ENCODE measurements at regions not wholly inside any gene's neighbourhood (a gene's known extent, or its start where the extent isn't known, plus 50 kb on each side); places are given as distances from the start of the nearest gene placed in this dataset.
"Not testable (repeated sequence)": the region's sequence is repeated elsewhere in the genome, so short reads cannot be mapped to it uniquely, and the experiment has no call there.

GRCh38 chr9:85302938-85303756, 438.6 kb downstream of the AGTPBP1 start:
- H3K27me3 ChIP-seq (ENCODE audit: low read length): 0 out of 2 replicates have a peak, but pooled peaks cover 2% of the 10 kb centered on the region
- no peak overlapping the region for H2AFZ ChIP-seq (ENCODE audit: low read depth, low read length, severe bottlenecking)
- TF ChIP-seq CTCF (IDR thresholded peaks at IDR 0.05; ENCODE audit: insufficient read depth, low read length, poor library complexity, severe bottlenecking): no peak
- TF ChIP-seq EZH2phosphoT487 (conservative IDR thresholded peaks at IDR 0.05; ENCODE audit: low read length): no peak
- H3K9me3 ChIP-seq (ENCODE audit: insufficient read depth, low read length): no peaks in the 10 kb centered on the region
- no peaks in the 10 kb centered on the region for H4K20me1 ChIP-seq (ENCODE audit: low read depth, low read length)
- H3K36me3 ChIP-seq (ENCODE audit: low read length): no peaks in the 10 kb centered on the region
- no peaks in the 10 kb centered on the region for H3K9me2 ChIP-seq (replicated peaks; ENCODE audit: insufficient read depth, low read length)
- no peak overlapping the region for H3K4me3 ChIP-seq (ENCODE audit: insufficient read depth, low read length, poor library complexity, severe bottlenecking)
- no peak overlapping the region for H3K27ac ChIP-seq (ENCODE audit: low read depth, low read length)
- no peaks in the 10 kb centered on the region for H3F3A ChIP-seq (ENCODE audit: insufficient read depth)
- no peak overlapping the region for H3K9ac ChIP-seq (ENCODE audit: low read length)
- no peak overlapping the region for H3K4me2 ChIP-seq (ENCODE audit: low read depth, low read length, poor library complexity, severe bottlenecking)
- H3K79me2 ChIP-seq (ENCODE audit: insufficient read depth, low read length): no peaks in the 10 kb centered on the region

DNA sequence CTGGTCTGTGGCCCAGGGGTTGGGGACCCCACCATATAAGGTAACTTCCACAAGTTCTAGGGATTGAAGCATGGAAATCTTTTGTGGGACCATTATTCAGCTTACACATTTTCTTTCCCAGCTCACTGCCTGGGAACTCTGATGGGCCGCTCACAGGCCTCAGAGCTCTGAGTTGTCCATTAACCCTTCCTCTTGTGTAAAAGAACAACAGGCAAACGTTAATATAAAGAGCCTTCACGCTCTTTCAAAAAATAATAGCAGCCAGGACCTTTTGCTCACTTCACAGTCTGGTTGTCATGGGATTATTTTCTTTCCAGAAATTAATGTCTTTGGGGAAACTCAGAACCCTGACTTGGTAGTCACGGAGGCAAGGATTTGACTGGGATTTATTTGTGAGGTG, 443.3 kb downstream of the AGTPBP1 start:
- H3K27ac ChIP-seq (ENCODE audit: low read depth, low read length): no peak overlapping the region
- H3F3A ChIP-seq (ENCODE audit: insufficient read depth): no peaks in the 10 kb centered on the region
- no peak overlapping the region for H3K9ac ChIP-seq (ENCODE audit: low read length)
- no peak overlapping the region for H3K4me2 ChIP-seq (ENCODE audit: low read depth, low read length, poor library complexity, severe bottlenecking)
- H3K27me3 ChIP-seq (ENCODE audit: low read length): no peaks in the 10 kb centered on the region
- TF ChIP-seq CTCF (IDR thresholded peaks at IDR 0.05; ENCODE audit: insufficient read depth, low read length, poor library complexity, severe bottlenecking): no peak
- no peak for TF ChIP-seq EZH2phosphoT487 (conservative IDR thresholded peaks at IDR 0.05; ENCODE audit: low read length)
- H4K20me1 ChIP-seq (ENCODE audit: low read depth, low read length): no peaks in the 10 kb centered on the region
- no peaks in the 10 kb centered on the region for H3K79me2 ChIP-seq (ENCODE audit: insufficient read depth, low read length)
- no peak overlapping the region for H2AFZ ChIP-seq (ENCODE audit: low read depth, low read length, severe bottlenecking)
- H3K9me2 ChIP-seq (replicated peaks; ENCODE audit: insufficient read depth, low read length): no peaks in the 10 kb centered on the region
- H3K9me3 ChIP-seq (ENCODE audit: insufficient read depth, low read length): no peaks in the 10 kb centered on the region
- H3K4me3 ChIP-seq (ENCODE audit: insufficient read depth, low read length, poor library complexity, severe bottlenecking): no peak overlapping the region
- H3K36me3 ChIP-seq (ENCODE audit: low read length): no peaks in the 10 kb centered on the region

- H3K27me3 ChIP-seq (ENCODE audit: low read length); H3K79me2 ChIP-seq (ENCODE audit: insufficient read depth, low read length); H3F3A ChIP-seq (ENCODE audit: insufficient read depth); H3K9ac ChIP-seq (ENCODE audit: low read length); H4K20me1 ChIP-seq (ENCODE audit: low read depth, low read length); H3K4me2 ChIP-seq (ENCODE audit: low read depth, low read length, poor library complexity, severe bottlenecking); H3K36me3 ChIP-seq (ENCODE audit: low read length); H2AFZ ChIP-seq (ENCODE audit: low read depth, low read length, severe bottlenecking); H3K9me3 ChIP-seq (ENCODE audit: insufficient read depth, low read length); H3K27ac ChIP-seq (ENCODE audit: low read depth, low read length); H3K4me3 ChIP-seq (ENCODE audit: insufficient read depth, low read length, poor library complexity, severe bottlenecking); H3K9me2 ChIP-seq (replicated peaks; ENCODE audit: insufficient read depth, low read length): not testable (repeated sequence)
Measured at GRCh38 chr9:85295244-85295643, 446.5 kb downstream of the AGTPBP1 start.

- H3K9me2 ChIP-seq (replicated peaks; ENCODE audit: insufficient read depth, low read length): no peaks in the 10 kb centered on the region
- no peaks in the 10 kb centered on the region for H3K27me3 ChIP-seq (ENCODE audit: low read length)
- H3K4me3 ChIP-seq (ENCODE audit: insufficient read depth, low read length, poor library complexity, severe bottlenecking): no peak overlapping the region
- no peaks in the 10 kb centered on the region for H3K9me3 ChIP-seq (ENCODE audit: insufficient read depth, low read length)
- H3K27ac ChIP-seq (ENCODE audit: low read depth, low read length): no peak overlapping the region
- no peaks in the 10 kb centered on the region for H3K79me2 ChIP-seq (ENCODE audit: insufficient read depth, low read length)
- H3K4me2 ChIP-seq (ENCODE audit: low read depth, low read length, poor library complexity, severe bottlenecking): no peak overlapping the region
- H2AFZ ChIP-seq (ENCODE audit: low read depth, low read length, severe bottlenecking): no peak overlapping the region
- H3K9ac ChIP-seq (ENCODE audit: low read length): no peak overlapping the region
- H3K36me3 ChIP-seq (ENCODE audit: low read length): no peaks in the 10 kb centered on the region
- no peaks in the 10 kb centered on the region for H3F3A ChIP-seq (ENCODE audit: insufficient read depth)
- H4K20me1 ChIP-seq (ENCODE audit: low read depth, low read length): no peaks in the 10 kb centered on the region
- TF ChIP-seq EZH2phosphoT487 (conservative IDR thresholded peaks at IDR 0.05; ENCODE audit: low read length) (no peak), CTCF (IDR thresholded peaks at IDR 0.05; ENCODE audit: insufficient read depth, low read length, poor library complexity, severe bottlenecking) (no peak)
Measured at GRCh38 chr9:85292261-85292660, 449.5 kb downstream of the AGTPBP1 start.
